GM12878 (cell line): ENCODE measurements at regions not wholly inside any gene's neighbourhood (a gene's known extent, or its start where the extent isn't known, plus 50 kb on each side); places are given as distances from the start of the nearest gene placed in this dataset.

ENCODE experiments used
- ATAC-seq: fragments of 200-7000 bp; cut with Tn5 transposase; 3 replicates; pipeline ENCODE4 v1.9.1; 2020; ENCODE audit warnings: mild to moderate bottlenecking, moderate library complexity
- BruUV-seq: library from RNA; stranded (reverse); fragments of 400-500 nt; replicated peaks from 2 replicates; lab custom pipeline; 2021; lab: Mats Ljungman, UMichigan
- CTCF ChIA-PET: fragments of 300-600 bp; sonication (Branson Sonifier 250); formaldehyde crosslinking; extraction: SDS; loops from one replicate; lab custom pipeline; 2021; ENCODE audit warnings: inconsistent platforms; lab: Yijun Ruan, JAX
- POLR2A ChIA-PET: fragments of 350-600 bp; formaldehyde crosslinking; extraction: SDS; loops from one replicate; lab custom pipeline; 2021; ENCODE audit warnings: inconsistent platforms; lab: Charles Lee
- RAD21 ChIA-PET: fragments of 300-600 bp; sonication (Branson Sonifier 250); formaldehyde crosslinking; loops from one replicate; lab custom pipeline; 2023; ENCODE audit warnings: antibody characterized with exemption; ENCODE audit not compliant: unreplicated experiment; lab: Charles Lee
- SMC1A ChIA-PET: fragments of 300-600 bp; sonication (Branson Sonifier 250); formaldehyde crosslinking; loops from one replicate; lab custom pipeline; 2023; ENCODE audit not compliant: unreplicated experiment, uncharacterized antibody; lab: Charles Lee
- DNase-seq: peaks from one replicate; pipeline ENCODE4 v3.0.0-alpha.2; 2011; ENCODE audit warnings: low read depth, low spot score
- FAIRE-seq: peaks from 3 replicates; lab custom pipeline; 2011; peaks lifted over from hg19 to GRCh38; lab: Jason Lieb, UNC
- H2AFZ ChIP-seq: 2 replicates; pipeline ENCODE4 v1.6.0; 2011; ENCODE audit warnings: low read depth, low read length, control low read depth; ENCODE audit not compliant: control insufficient read depth
- H3K27ac ChIP-seq: 2 replicates; pipeline ENCODE4 v1.5.1; 2011; ENCODE audit warnings: control low read depth; ENCODE audit not compliant: control insufficient read depth, insufficient read depth
- H3K27me3 ChIP-seq, 2 experiments: replicated peaks in 1 of 2; 2 replicates each; pipeline versions ENCODE4 v1.6.0 to v1.6.1; 2011; ENCODE audit warnings: low read length in 1 of 2; ENCODE audit not compliant: control insufficient read depth in 2 of 2, insufficient read depth in 2 of 2
- H3K36me3 ChIP-seq, 2 experiments: 2 replicates each; pipeline ENCODE4 v1.5.1; 2011; ENCODE audit warnings: low read length in 1 of 2; ENCODE audit not compliant: control insufficient read depth in 2 of 2, insufficient read depth in 2 of 2
- H3K4me1 ChIP-seq: 2 replicates; pipeline ENCODE4 v1.6.1; 2011; ENCODE audit warnings: mild to moderate bottlenecking, low read length, moderate library complexity, mixed read lengths; ENCODE audit not compliant: control insufficient read depth, insufficient read depth
- H3K4me2 ChIP-seq: 2 replicates; pipeline ENCODE4 v1.6.0; 2011; ENCODE audit warnings: control low read depth; ENCODE audit not compliant: control insufficient read depth, insufficient read depth
- H3K4me3 ChIP-seq: fragments of 200-600 bp; sonication (generic); 2 replicates; pipeline ENCODE4 v1.5.1; 2016
- H3K79me2 ChIP-seq: 2 replicates; pipeline ENCODE4 v1.6.0; 2011; ENCODE audit warnings: low read length; ENCODE audit not compliant: control insufficient read depth, insufficient read depth
- H3K9ac ChIP-seq: 2 replicates; pipeline ENCODE4 v1.8.0; 2011; ENCODE audit warnings: low read length, control low read depth, mixed read lengths; ENCODE audit not compliant: control insufficient read depth, insufficient read depth
- H3K9me3 ChIP-seq: replicated peaks from 3 replicates; pipeline ENCODE4 v1.5.1; 2011; ENCODE audit warnings: mild to moderate bottlenecking, low read length; ENCODE audit not compliant: control insufficient read depth, insufficient read depth
- H4K20me1 ChIP-seq: 2 replicates; pipeline ENCODE4 v1.6.0; 2011; ENCODE audit not compliant: control insufficient read depth, insufficient read depth
- ASH2L ChIP-seq: fragments of 300-600, 200-600 bp; sonication (generic); IDR thresholded peaks from 2 replicates; pipeline ENCODE4 v1.6.1; 2017; ENCODE audit warnings: low read depth, mild to moderate bottlenecking, borderline replicate concordance
- BCL3 ChIP-seq: IDR thresholded peaks from 2 replicates; pipeline ENCODE4 v1.6.1; 2011; ENCODE audit warnings: borderline replicate concordance, low read depth, mild to moderate bottlenecking, moderate library complexity, low read length; ENCODE audit not compliant: insufficient read depth, poor library complexity, severe bottlenecking
- CEBPB ChIP-seq, 2 experiments: fragments of 150-350 bp in 1 of 2; IDR thresholded peaks; 2 replicates each; pipeline ENCODE4 v1.6.1; 2012 to 2014; ENCODE audit warnings: low read depth in 2 of 2, low read length in 2 of 2, borderline replicate concordance in 1 of 2, inconsistent platforms in 1 of 2
- FOXK2 ChIP-seq: fragments of 450-650 bp; IDR thresholded peaks from 2 replicates; pipeline ENCODE4 v1.6.1; 2017; ENCODE audit warnings: mild to moderate bottlenecking, moderate library complexity
- HDAC6 ChIP-seq: fragments of 200-600 bp; sonication (generic); IDR thresholded peaks from one replicate; pipeline ENCODE4 v1.8.0; 2017; ENCODE audit warnings: antibody characterized with exemption; ENCODE audit not compliant: unreplicated experiment
- IKZF1 ChIP-seq: fragments of 450-650 bp; conservative IDR thresholded peaks from 2 replicates; pipeline ENCODE4 v1.6.1; 2017; ENCODE audit warnings: antibody characterized with exemption, mild to moderate bottlenecking
- NFYB ChIP-seq: IDR thresholded peaks from 2 replicates; pipeline ENCODE4 v1.6.1; 2011; ENCODE audit warnings: low read depth, mild to moderate bottlenecking, low read length, improper control_type of control experiment, moderate library complexity; ENCODE audit not compliant: insufficient read depth
- PAX5 ChIP-seq: IDR thresholded peaks from 2 replicates; pipeline ENCODE4 v1.6.1; 2011; ENCODE audit warnings: low read depth, low read length, borderline replicate concordance
- RAD21 ChIP-seq: IDR thresholded peaks from 2 replicates; pipeline ENCODE4 v1.6.1; 2011; ENCODE audit warnings: mild to moderate bottlenecking, low read depth, low read length, moderate library complexity; ENCODE audit not compliant: insufficient read depth
- SIN3A ChIP-seq: IDR thresholded peaks from 2 replicates; pipeline ENCODE4 v1.6.1; 2012; ENCODE audit warnings: low read depth, low read length, improper control_type of control experiment
- SRF ChIP-seq, 2 experiments: IDR thresholded peaks; 2 replicates each; pipeline ENCODE4 v1.6.1; 2011; ENCODE audit warnings: low read depth in 2 of 2, low read length in 2 of 2, mild to moderate bottlenecking in 1 of 2, moderate library complexity in 1 of 2
- YY1 ChIP-seq: IDR thresholded peaks from 2 replicates; pipeline ENCODE4 v1.6.1; 2011; ENCODE audit warnings: low read depth, mild to moderate bottlenecking, low read length
- ZBED1 ChIP-seq: IDR thresholded peaks from 2 replicates; pipeline ENCODE4 v1.6.1; 2016; ENCODE audit warnings: borderline replicate concordance
- ZNF207 ChIP-seq: fragments of 450-650 bp; IDR thresholded peaks from 2 replicates; pipeline ENCODE4 v1.6.1; 2014; ENCODE audit warnings: antibody characterized with exemption, mild to moderate bottlenecking, borderline replicate concordance
- WGBS: methylation state at CpG from one replicate; pipeline ENCODE4 v1.1.6; 2016; ENCODE audit warnings: low lambda C conversion rate; ENCODE audit not compliant: insufficient replicate concordance, insufficient coverage; ENCODE audit errors: missing lambda C conversion rate; 5-methylcytosine and 5-hydroxymethylcytosine counted together
- in situ Hi-C: fragments of 300-500 bp; cut with MboI; formaldehyde crosslinking; loops from 9 replicates; pipeline ENCODE4 v1.14.3; 2018; ENCODE audit warnings: mixed read lengths
- intact Hi-C: fragments of 100-400 bp; cut with micrococcal nuclease; formaldehyde crosslinking; loops from one replicate; pipeline ENCODE4 v1.14.2; 2022; ENCODE audit not compliant: unreplicated experiment
- TF ChIP-seq, protein P1 (sequence below): fragments of 150-350 bp; IDR thresholded peaks from 2 replicates; pipeline ENCODE4 v1.6.1; 2016; ENCODE audit warnings: low read depth, low read length

- WGBS, result 18% methylated on average over 2 of the region's 2 CpGs
- ChIA-PET CTCF (no interaction called here), POLR2A (no interaction called here), SMC1A (no interaction called here), RAD21 (no interaction called here)
- H3K9ac ChIP-seq, result no peak overlapping the region
- in situ Hi-C loops (no loop called here), intact Hi-C loops (no loop called here)
- no TSS peak for BruUV-seq
- no peaks in the 10 kb centered on the region for H4K20me1 ChIP-seq
- no peak overlapping the region for H3K4me3 ChIP-seq
- H2AFZ ChIP-seq, result no peak overlapping the region
- H3K4me1 ChIP-seq, result no peaks in the 10 kb centered on the region
- ATAC-seq (no peak), FAIRE-seq (no peak), DNase-seq (no peak)
- no peaks in the 10 kb centered on the region for H3K27me3 ChIP-seq
- no peak overlapping the region for H3K27ac ChIP-seq
- no peaks in the 10 kb centered on the region for H3K9me3 ChIP-seq
- H3K36me3 ChIP-seq, result no peaks in the 10 kb centered on the region
- H3K4me2 ChIP-seq, result no peak overlapping the region
- TF ChIP-seq CEBPB (IDR thresholded peaks at IDR 0.05; ENCODE audit: borderline replicate concordance in 1 of 2, low read depth in 2 of 2, low read length in 2 of 2) (no peak), FOXK2 (no peak), NFYB (no peak), RAD21 (no peak), SIN3A (no peak)
- H3K79me2 ChIP-seq, result no peaks in the 10 kb centered on the region
These were observed 1220.8 kb downstream of the TYW1 start for GRCh38 chr7:68217426-68217825.

- FAIRE-seq, result no peak
- Histone ChIP-seq H3K9me3 (no peaks in the 10 kb centered on the region), H3K27ac (no peak overlapping the region), H2AFZ (no peak overlapping the region), H3K79me2 (no peaks in the 10 kb centered on the region), H3K4me2 (no peak overlapping the region), H3K4me3 (no peak overlapping the region), H3K36me3 (no peaks in the 10 kb centered on the region), H3K9ac (no peak overlapping the region), H3K4me1 (no peaks in the 10 kb centered on the region), H3K27me3 (no peaks in the 10 kb centered on the region), H4K20me1 (no peaks in the 10 kb centered on the region)
- BruUV-seq, result no TSS peak
- ChIA-PET POLR2A (no interaction called here), SMC1A (no interaction called here), RAD21 (no interaction called here), CTCF (no interaction called here)
- ATAC-seq, result no peak
- no peak for DNase-seq
- intact Hi-C loops (no loop called here), in situ Hi-C loops (no loop called here)
- 0% methylated on average over 1 of the region's 1 CpG for WGBS
- TF ChIP-seq, protein P1, sequence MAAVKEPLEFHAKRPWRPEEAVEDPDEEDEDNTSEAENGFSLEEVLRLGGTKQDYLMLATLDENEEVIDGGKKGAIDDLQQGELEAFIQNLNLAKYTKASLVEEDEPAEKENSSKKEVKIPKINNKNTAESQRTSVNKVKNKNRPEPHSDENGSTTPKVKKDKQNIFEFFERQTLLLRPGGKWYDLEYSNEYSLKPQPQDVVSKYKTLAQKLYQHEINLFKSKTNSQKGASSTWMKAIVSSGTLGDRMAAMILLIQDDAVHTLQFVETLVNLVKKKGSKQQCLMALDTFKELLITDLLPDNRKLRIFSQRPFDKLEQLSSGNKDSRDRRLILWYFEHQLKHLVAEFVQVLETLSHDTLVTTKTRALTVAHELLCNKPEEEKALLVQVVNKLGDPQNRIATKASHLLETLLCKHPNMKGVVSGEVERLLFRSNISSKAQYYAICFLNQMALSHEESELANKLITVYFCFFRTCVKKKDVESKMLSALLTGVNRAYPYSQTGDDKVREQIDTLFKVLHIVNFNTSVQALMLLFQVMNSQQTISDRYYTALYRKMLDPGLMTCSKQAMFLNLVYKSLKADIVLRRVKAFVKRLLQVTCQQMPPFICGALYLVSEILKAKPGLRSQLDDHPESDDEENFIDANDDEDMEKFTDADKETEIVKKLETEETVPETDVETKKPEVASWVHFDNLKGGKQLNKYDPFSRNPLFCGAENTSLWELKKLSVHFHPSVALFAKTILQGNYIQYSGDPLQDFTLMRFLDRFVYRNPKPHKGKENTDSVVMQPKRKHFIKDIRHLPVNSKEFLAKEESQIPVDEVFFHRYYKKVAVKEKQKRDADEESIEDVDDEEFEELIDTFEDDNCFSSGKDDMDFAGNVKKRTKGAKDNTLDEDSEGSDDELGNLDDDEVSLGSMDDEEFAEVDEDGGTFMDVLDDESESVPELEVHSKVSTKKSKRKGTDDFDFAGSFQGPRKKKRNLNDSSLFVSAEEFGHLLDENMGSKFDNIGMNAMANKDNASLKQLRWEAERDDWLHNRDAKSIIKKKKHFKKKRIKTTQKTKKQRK, result no peak
- no peak for TF ChIP-seq ZBED1
- TF ChIP-seq SRF (IDR thresholded peaks at IDR 0.05; ENCODE audit: low read depth in 2 of 2, low read length in 2 of 2), result no peak
- TF ChIP-seq IKZF1, result no peak
- TF ChIP-seq YY1, result no peak
- no peak for TF ChIP-seq BCL3
- TF ChIP-seq HDAC6, result no peak
- no peak for TF ChIP-seq ASH2L
- TF ChIP-seq PAX5, result no peak
- no peak for TF ChIP-seq ZNF207
These were observed 1221.8 kb downstream of the TYW1 start for GRCh38 chr7:68218461-68218860.
